ENCODE measurements at regions not wholly inside any gene's neighbourhood (a gene's known extent, or its start where the extent isn't known, plus 50 kb on each side); places are given as distances from the start of the nearest gene placed in this dataset.

GRCh38 chr11:80914311-80914710 lies 1473.5 kb upstream of the TENM4 start (continued):
- TF ChIP-seq, protein P1, sequence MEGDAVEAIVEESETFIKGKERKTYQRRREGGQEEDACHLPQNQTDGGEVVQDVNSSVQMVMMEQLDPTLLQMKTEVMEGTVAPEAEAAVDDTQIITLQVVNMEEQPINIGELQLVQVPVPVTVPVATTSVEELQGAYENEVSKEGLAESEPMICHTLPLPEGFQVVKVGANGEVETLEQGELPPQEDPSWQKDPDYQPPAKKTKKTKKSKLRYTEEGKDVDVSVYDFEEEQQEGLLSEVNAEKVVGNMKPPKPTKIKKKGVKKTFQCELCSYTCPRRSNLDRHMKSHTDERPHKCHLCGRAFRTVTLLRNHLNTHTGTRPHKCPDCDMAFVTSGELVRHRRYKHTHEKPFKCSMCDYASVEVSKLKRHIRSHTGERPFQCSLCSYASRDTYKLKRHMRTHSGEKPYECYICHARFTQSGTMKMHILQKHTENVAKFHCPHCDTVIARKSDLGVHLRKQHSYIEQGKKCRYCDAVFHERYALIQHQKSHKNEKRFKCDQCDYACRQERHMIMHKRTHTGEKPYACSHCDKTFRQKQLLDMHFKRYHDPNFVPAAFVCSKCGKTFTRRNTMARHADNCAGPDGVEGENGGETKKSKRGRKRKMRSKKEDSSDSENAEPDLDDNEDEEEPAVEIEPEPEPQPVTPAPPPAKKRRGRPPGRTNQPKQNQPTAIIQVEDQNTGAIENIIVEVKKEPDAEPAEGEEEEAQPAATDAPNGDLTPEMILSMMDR (IDR thresholded peaks at IDR 0.05; ENCODE audit: low read depth, low read length, missing input control), result no peak
- TF ChIP-seq FOXA1 (IDR thresholded peaks at IDR 0.05), result no peak
- no peak for TF ChIP-seq RAD21 (IDR thresholded peaks at IDR 0.05)
- TF ChIP-seq ZBTB33 (IDR thresholded peaks at IDR 0.05), result no peak
- TF ChIP-seq GABPA (IDR thresholded peaks at IDR 0.05 in 1 of 2, conservative IDR thresholded peaks at IDR 0.05 in 1 of 2), result no peak
- TF ChIP-seq NR2F2 (IDR thresholded peaks at IDR 0.05), result no peak

DNA sequence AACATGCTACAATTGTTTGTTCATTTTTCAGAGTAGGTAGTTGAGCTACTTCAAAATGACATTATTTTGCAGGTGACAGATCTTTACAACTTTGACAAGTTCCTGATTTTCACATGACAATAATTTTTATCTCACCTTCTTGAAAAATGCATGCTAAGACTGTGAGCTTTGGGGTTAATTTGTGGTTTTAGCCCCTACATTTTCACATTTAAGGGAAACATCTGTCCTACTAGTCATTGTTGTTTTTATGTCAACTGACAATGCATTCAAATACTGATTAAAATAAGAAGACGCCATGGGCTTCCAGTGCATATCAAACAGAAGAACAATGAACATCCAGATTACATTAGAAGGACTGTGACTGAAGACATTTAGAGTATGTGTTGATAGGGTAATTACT lies 1470.8 kb upstream of the TENM4 start:
- no peaks in the 10 kb centered on the region for H3K36me3 ChIP-seq (ENCODE audit: control insufficient read depth in 4 of 4, insufficient read depth in 3 of 4, low read depth in 1 of 4, low read length in 3 of 4)
- H3K9me3 ChIP-seq (ENCODE audit: control insufficient read depth in 4 of 4, low read length in 3 of 4), result no peaks in the 10 kb centered on the region
- H3K4me3 ChIP-seq (ENCODE audit: low read depth in 1 of 3, low read length in 3 of 3), result no peak overlapping the region
- no peaks in the 10 kb centered on the region for H3K4me1 ChIP-seq (ENCODE audit: control insufficient read depth in 4 of 4, insufficient read depth in 4 of 4, low read length in 3 of 4)
- WGBS, result 53% methylated on average over 1 of the region's 1 CpG
- DNase-seq (ENCODE audit: low spot score), result no peak
- H3K27me3 ChIP-seq (ENCODE audit: control insufficient read depth in 4 of 4, insufficient read depth in 4 of 4, low read length in 3 of 4), result peaks cover 0 to 2% (median 0%) of the 10 kb centered on the region in 4 donors
- no peak overlapping the region for H3K9ac ChIP-seq (ENCODE audit: low read depth in 1 of 2, low read length in 2 of 2)
- H3K27ac ChIP-seq (ENCODE audit: low read depth in 1 of 2, low read length in 2 of 2), result no peak overlapping the region
- TF ChIP-seq EGR1 (IDR thresholded peaks at IDR 0.05; ENCODE audit: low read depth in 2 of 2) (no peak), JUND (IDR thresholded peaks at IDR 0.05) (no peak), FOXA1 (IDR thresholded peaks at IDR 0.05) (no peak), HNF4A (conservative IDR thresholded peaks at IDR 0.05) (no peak)

DNA sequence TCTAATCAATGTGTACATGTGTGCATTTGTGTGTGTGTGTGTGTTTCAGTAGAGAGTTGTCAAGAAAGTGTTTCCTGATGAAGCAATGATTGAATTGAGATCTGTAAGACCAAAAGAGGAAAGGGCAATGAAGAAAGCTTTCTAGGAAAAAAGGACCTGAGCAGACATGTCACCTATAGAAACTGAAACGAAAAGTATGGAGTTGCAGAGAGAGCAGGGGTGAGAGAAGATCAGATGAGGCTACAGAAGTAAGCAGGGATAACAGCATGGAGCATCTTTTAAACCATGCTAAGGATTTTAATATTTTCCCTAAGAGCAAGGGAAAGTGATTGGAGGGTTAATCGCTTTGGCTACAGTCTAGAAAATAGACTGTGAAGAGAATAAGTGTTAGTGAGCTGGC lies 1459.4 kb upstream of the TENM4 start:
- Histone ChIP-seq H3K4me1 (ENCODE audit: control insufficient read depth in 4 of 4, insufficient read depth in 4 of 4, low read length in 3 of 4) (no peaks in the 10 kb centered on the region), H3K27ac (ENCODE audit: low read depth in 1 of 2, low read length in 2 of 2) (no peak overlapping the region), H3K9me3 (ENCODE audit: control insufficient read depth in 4 of 4, low read length in 3 of 4) (no peaks in the 10 kb centered on the region), H3K27me3 (ENCODE audit: control insufficient read depth in 4 of 4, insufficient read depth in 4 of 4, low read length in 3 of 4) (no peaks in the 10 kb centered on the region), H3K36me3 (ENCODE audit: control insufficient read depth in 4 of 4, insufficient read depth in 3 of 4, low read depth in 1 of 4, low read length in 3 of 4) (no peaks in the 10 kb centered on the region), H3K4me3 (ENCODE audit: low read depth in 1 of 3, low read length in 3 of 3) (no peak overlapping the region), H3K9ac (ENCODE audit: low read depth in 1 of 2, low read length in 2 of 2) (no peak overlapping the region)
- 69% methylated on average over 2 of the region's 2 CpGs for WGBS
- TF ChIP-seq NR2F2 (IDR thresholded peaks at IDR 0.05) (no peak), HNF4A (conservative IDR thresholded peaks at IDR 0.05) (no peak), RXRA (IDR thresholded peaks at IDR 0.05) (no peak), HNF4G (IDR thresholded peaks at IDR 0.05) (no peak)
- TF ChIP-seq, protein P2, sequence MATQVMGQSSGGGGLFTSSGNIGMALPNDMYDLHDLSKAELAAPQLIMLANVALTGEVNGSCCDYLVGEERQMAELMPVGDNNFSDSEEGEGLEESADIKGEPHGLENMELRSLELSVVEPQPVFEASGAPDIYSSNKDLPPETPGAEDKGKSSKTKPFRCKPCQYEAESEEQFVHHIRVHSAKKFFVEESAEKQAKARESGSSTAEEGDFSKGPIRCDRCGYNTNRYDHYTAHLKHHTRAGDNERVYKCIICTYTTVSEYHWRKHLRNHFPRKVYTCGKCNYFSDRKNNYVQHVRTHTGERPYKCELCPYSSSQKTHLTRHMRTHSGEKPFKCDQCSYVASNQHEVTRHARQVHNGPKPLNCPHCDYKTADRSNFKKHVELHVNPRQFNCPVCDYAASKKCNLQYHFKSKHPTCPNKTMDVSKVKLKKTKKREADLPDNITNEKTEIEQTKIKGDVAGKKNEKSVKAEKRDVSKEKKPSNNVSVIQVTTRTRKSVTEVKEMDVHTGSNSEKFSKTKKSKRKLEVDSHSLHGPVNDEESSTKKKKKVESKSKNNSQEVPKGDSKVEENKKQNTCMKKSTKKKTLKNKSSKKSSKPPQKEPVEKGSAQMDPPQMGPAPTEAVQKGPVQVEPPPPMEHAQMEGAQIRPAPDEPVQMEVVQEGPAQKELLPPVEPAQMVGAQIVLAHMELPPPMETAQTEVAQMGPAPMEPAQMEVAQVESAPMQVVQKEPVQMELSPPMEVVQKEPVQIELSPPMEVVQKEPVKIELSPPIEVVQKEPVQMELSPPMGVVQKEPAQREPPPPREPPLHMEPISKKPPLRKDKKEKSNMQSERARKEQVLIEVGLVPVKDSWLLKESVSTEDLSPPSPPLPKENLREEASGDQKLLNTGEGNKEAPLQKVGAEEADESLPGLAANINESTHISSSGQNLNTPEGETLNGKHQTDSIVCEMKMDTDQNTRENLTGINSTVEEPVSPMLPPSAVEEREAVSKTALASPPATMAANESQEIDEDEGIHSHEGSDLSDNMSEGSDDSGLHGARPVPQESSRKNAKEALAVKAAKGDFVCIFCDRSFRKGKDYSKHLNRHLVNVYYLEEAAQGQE (IDR thresholded peaks at IDR 0.05), result no peak
- DNase-seq (ENCODE audit: low spot score), result no peak

Measured in liver (tissue), 8 donors.